ENCODE measurements at regions not wholly inside any gene's neighbourhood (a gene's known extent, or its start where the extent isn't known, plus 50 kb on each side); places are given as distances from the start of the nearest gene placed in this dataset.

GRCh38 chr22:34429314-34429713, 509.0 kb upstream of the LARGE1 start:
- Histone ChIP-seq H3K4me1 (ENCODE audit: control insufficient read depth in 2 of 3, insufficient read depth in 2 of 3, low read depth in 1 of 3, low read length in 3 of 3) (no peaks in the 10 kb centered on the region), H3K4me3 (ENCODE audit: low read length in 3 of 3) (no peak overlapping the region), H3K9me3 (ENCODE audit: control insufficient read depth in 2 of 3, insufficient read depth in 1 of 3, low read length in 3 of 3) (no peaks in the 10 kb centered on the region), H3K36me3 (ENCODE audit: control insufficient read depth in 2 of 3, insufficient read depth in 3 of 3, low read length in 3 of 3) (no peaks in the 10 kb centered on the region), H3K9ac (ENCODE audit: low read length in 3 of 3) (no peak overlapping the region), H3K27me3 (ENCODE audit: control insufficient read depth, insufficient read depth, low read length) (no peaks in the 10 kb centered on the region), H3K27ac (ENCODE audit: low read depth in 2 of 2, low read length in 2 of 2) (no peak overlapping the region)
- TF ChIP-seq CTCF (IDR thresholded peaks at IDR 0.05; ENCODE audit: borderline replicate concordance, extremely low read depth, insufficient read depth): no peak
- FAIRE-seq (no peak), DNase-seq (no peak)
- intact Hi-C loops (cut with DNase I): no loop called here

GRCh38 chr22:34430386-34430785, 510.1 kb upstream of the LARGE1 start:
- no peak overlapping the region for H3K4me3 ChIP-seq (ENCODE audit: low read length in 3 of 3)
- no peak for FAIRE-seq
- H3K27ac ChIP-seq (ENCODE audit: low read depth in 2 of 2, low read length in 2 of 2): no peak overlapping the region
- H3K27me3 ChIP-seq (ENCODE audit: control insufficient read depth, insufficient read depth, low read length): no peaks in the 10 kb centered on the region
- DNase-seq: no peak
- no peak for TF ChIP-seq CTCF (IDR thresholded peaks at IDR 0.05; ENCODE audit: borderline replicate concordance, extremely low read depth, insufficient read depth)
- H3K9ac ChIP-seq (ENCODE audit: low read length in 3 of 3): no peak overlapping the region
- intact Hi-C loops (cut with DNase I): no loop called here
- H3K4me1 ChIP-seq (ENCODE audit: control insufficient read depth in 2 of 3, insufficient read depth in 2 of 3, low read depth in 1 of 3, low read length in 3 of 3): no peaks in the 10 kb centered on the region
- H3K9me3 ChIP-seq (ENCODE audit: control insufficient read depth in 2 of 3, insufficient read depth in 1 of 3, low read length in 3 of 3): no peaks in the 10 kb centered on the region
- H3K36me3 ChIP-seq (ENCODE audit: control insufficient read depth in 2 of 3, insufficient read depth in 3 of 3, low read length in 3 of 3): no peaks in the 10 kb centered on the region

DNA sequence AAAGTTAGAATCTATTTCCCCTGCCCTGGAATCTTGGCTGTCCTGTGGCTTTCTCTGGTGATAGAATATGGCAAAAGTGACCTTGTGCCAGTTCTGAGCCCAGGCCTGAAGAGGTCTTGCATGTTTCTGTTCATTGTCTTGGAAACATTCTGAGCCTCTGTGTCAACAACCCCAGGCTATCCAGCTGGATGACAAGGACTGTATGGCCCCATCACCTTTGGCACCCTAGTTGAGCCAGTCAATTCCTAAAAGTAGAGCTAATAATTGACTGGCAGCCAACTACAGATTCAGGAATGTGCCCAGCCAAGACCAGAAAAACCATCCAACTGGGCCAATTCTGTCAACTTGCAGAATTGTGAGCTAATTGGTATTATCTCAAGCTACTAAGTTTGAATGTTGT, 514.1 kb upstream of the LARGE1 start:
- no peaks in the 10 kb centered on the region for H3K36me3 ChIP-seq (ENCODE audit: control insufficient read depth in 2 of 3, insufficient read depth in 3 of 3, low read length in 3 of 3)
- FAIRE-seq: no peak

More for the DNA sequence above, 514.1 kb upstream of the LARGE1 start:
- no peak for DNase-seq
- no peak overlapping the region for H3K9ac ChIP-seq (ENCODE audit: low read length in 3 of 3)
- no peaks in the 10 kb centered on the region for H3K9me3 ChIP-seq (ENCODE audit: control insufficient read depth in 2 of 3, insufficient read depth in 1 of 3, low read length in 3 of 3)
- H3K27ac ChIP-seq (ENCODE audit: low read depth in 2 of 2, low read length in 2 of 2): no peak overlapping the region
- TF ChIP-seq CTCF (IDR thresholded peaks at IDR 0.05; ENCODE audit: borderline replicate concordance, extremely low read depth, insufficient read depth): no peak
- H3K4me1 ChIP-seq (ENCODE audit: control insufficient read depth in 2 of 3, insufficient read depth in 2 of 3, low read depth in 1 of 3, low read length in 3 of 3): no peaks in the 10 kb centered on the region
- H3K27me3 ChIP-seq (ENCODE audit: control insufficient read depth, insufficient read depth, low read length): no peaks in the 10 kb centered on the region
- intact Hi-C loops (cut with DNase I): no loop called here
- H3K4me3 ChIP-seq (ENCODE audit: low read length in 3 of 3): no peak overlapping the region
